ENCODE measurements at regions not wholly inside any gene's neighbourhood (a gene's known extent, or its start where the extent isn't known, plus 50 kb on each side); places are given as distances from the start of the nearest gene placed in this dataset.

- no peak for TF ChIP-seq POLR2AphosphoS5 (IDR thresholded peaks at IDR 0.05; ENCODE audit: low read depth, low read length)
- TF ChIP-seq POLR2A (IDR thresholded peaks at IDR 0.05; ENCODE audit: low read depth, low read length): no peak
Measured at GRCh38 chr1:39146681-39147080, 57.8 kb upstream of the MACF1 start.

Data from GM12891 (cell line).